Progenitor cell of endocrine pancreas (in vitro differentiated cells): ENCODE measurements at regions not wholly inside any gene's neighbourhood (a gene's known extent, or its start where the extent isn't known, plus 50 kb on each side); places are given as distances from the start of the nearest gene placed in this dataset.
A peak's percentile ranks its signal among the peaks of the same experiment; 100 is the strongest.
"Not testable (repeated sequence)": the region's sequence is repeated elsewhere in the genome, so short reads cannot be mapped to it uniquely, and the experiment has no call there.

Source experiments
- DNase-seq: peaks from one replicate; pipeline ENCODE4 v3.0.0; 2021; ENCODE audit warnings: low spot score; ENCODE audit not compliant: unreplicated experiment
- H3K27ac Mint-ChIP-seq: 2 replicates; pipeline ENCODE4 v1.8.0; 2021; ENCODE audit warnings: mild to moderate bottlenecking, moderate library complexity, mixed read lengths
- H3K27me3 Mint-ChIP-seq: 2 replicates; pipeline ENCODE4 v1.8.0; 2021; ENCODE audit warnings: mixed read lengths
- H3K36me3 Mint-ChIP-seq: 2 replicates; pipeline ENCODE4 v1.8.0; 2022; ENCODE audit warnings: mixed read lengths; ENCODE audit not compliant: insufficient read depth
- H3K4me1 Mint-ChIP-seq: 2 replicates; pipeline ENCODE4 v1.8.0; 2021; ENCODE audit warnings: low read depth, mixed read lengths
- H3K4me3 Mint-ChIP-seq: 2 replicates; pipeline ENCODE4 v1.8.0; 2021; ENCODE audit warnings: low read depth, mild to moderate bottlenecking, moderate library complexity, mixed read lengths
- H3K9me3 Mint-ChIP-seq: 2 replicates; pipeline ENCODE4 v1.8.0; 2021; ENCODE audit warnings: low read depth, mixed read lengths
- TF ChIP-seq, protein P1 (sequence below): fragments of 200-600 bp; sonication (generic); IDR thresholded peaks from one replicate; pipeline ENCODE4 v1.5.0; 2021; ENCODE audit warnings: antibody characterized with exemption, mild to moderate bottlenecking; ENCODE audit not compliant: unreplicated experiment

- no peak overlapping the region for H3K4me3 Mint-ChIP-seq
- no peak overlapping the region for H3K27ac Mint-ChIP-seq
- peaks cover 6% of the 10 kb centered on the region for H3K9me3 Mint-ChIP-seq
- TF ChIP-seq, protein P1, sequence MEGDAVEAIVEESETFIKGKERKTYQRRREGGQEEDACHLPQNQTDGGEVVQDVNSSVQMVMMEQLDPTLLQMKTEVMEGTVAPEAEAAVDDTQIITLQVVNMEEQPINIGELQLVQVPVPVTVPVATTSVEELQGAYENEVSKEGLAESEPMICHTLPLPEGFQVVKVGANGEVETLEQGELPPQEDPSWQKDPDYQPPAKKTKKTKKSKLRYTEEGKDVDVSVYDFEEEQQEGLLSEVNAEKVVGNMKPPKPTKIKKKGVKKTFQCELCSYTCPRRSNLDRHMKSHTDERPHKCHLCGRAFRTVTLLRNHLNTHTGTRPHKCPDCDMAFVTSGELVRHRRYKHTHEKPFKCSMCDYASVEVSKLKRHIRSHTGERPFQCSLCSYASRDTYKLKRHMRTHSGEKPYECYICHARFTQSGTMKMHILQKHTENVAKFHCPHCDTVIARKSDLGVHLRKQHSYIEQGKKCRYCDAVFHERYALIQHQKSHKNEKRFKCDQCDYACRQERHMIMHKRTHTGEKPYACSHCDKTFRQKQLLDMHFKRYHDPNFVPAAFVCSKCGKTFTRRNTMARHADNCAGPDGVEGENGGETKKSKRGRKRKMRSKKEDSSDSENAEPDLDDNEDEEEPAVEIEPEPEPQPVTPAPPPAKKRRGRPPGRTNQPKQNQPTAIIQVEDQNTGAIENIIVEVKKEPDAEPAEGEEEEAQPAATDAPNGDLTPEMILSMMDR = no peak
- H3K4me1 Mint-ChIP-seq = peaks cover 33% of the 10 kb centered on the region
- H3K27me3 Mint-ChIP-seq = no peaks in the 10 kb centered on the region
- H3K36me3 Mint-ChIP-seq = peaks cover 4% of the 10 kb centered on the region
- no peak for DNase-seq
Observed at GRCh38 chr11:126149759-126150625, 61.5 kb downstream of the RPUSD4 start.

DNA sequence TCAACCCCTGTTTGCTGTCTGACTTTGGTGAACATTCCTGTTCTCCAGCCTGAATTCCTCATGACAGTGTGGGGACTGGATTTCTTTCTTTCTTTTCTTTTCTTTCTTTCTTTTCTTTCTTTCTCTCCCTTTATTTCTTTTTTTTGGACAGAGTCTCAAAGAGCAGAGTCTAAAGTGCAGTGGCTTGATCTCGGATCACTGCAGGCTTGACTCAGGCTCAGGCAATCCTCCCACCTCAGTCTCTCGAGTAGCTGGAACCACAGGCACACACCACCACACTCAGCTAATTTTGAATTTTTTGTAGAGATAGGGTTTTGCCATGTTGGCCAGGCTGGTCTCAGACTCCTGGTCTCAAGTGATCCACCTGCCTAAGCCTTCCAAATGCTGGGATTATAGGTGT, 63.1 kb downstream of the RPUSD4 start:
- Mint-ChIP-seq H3K4me1 (peaks cover 27% of the 10 kb centered on the region), H3K27ac (peak overlapping the region; percentile 89), H3K36me3 (peaks cover 4% of the 10 kb centered on the region), H3K27me3 (no peaks in the 10 kb centered on the region), H3K4me3 (no peak overlapping the region), H3K9me3 (peaks cover 6% of the 10 kb centered on the region)
- no peak for DNase-seq
- TF ChIP-seq, protein P1 = no peak

- peak overlapping the region; percentile 33 for H3K4me3 Mint-ChIP-seq
- H3K4me1 Mint-ChIP-seq = peaks cover 27% of the 10 kb centered on the region
- DNase-seq = no peak
- H3K27me3 Mint-ChIP-seq = no peaks in the 10 kb centered on the region
- H3K9me3 Mint-ChIP-seq = peaks cover 6% of the 10 kb centered on the region
- H3K27ac Mint-ChIP-seq = peak overlapping the region; percentile 89
- TF ChIP-seq, protein P1 = no peak
- H3K36me3 Mint-ChIP-seq = peaks cover 4% of the 10 kb centered on the region
Observed at GRCh38 chr11:126147208-126148111, 64.0 kb downstream of the RPUSD4 start.

- peak overlapping the region; percentile 92 for H3K27ac Mint-ChIP-seq
- DNase-seq = no peak
- TF ChIP-seq, protein P1 = no peak
- peak overlapping the region; percentile 21 for H3K4me3 Mint-ChIP-seq
- peaks cover 27% of the 10 kb centered on the region for H3K4me1 Mint-ChIP-seq
- H3K27me3 Mint-ChIP-seq = no peaks in the 10 kb centered on the region
- no peaks in the 10 kb centered on the region for H3K36me3 Mint-ChIP-seq
- H3K9me3 Mint-ChIP-seq = no peaks in the 10 kb centered on the region
Observed at GRCh38 chr11:126146454-126147192, 64.8 kb downstream of the RPUSD4 start.

- DNase-seq = no peak
- TF ChIP-seq, protein P1 = no peak
- peaks cover 27% of the 10 kb centered on the region for H3K4me1 Mint-ChIP-seq
- no peaks in the 10 kb centered on the region for H3K9me3 Mint-ChIP-seq
- no peak overlapping the region for H3K4me3 Mint-ChIP-seq
- H3K27ac Mint-ChIP-seq = no peak overlapping the region
- H3K36me3 Mint-ChIP-seq = no peaks in the 10 kb centered on the region
- peaks cover 5% of the 10 kb centered on the region for H3K27me3 Mint-ChIP-seq
Observed at GRCh38 chr11:126145954-126146353, 65.5 kb downstream of the RPUSD4 start.

- not testable (repeated sequence) for H3K27ac Mint-ChIP-seq, DNase-seq, H3K36me3 Mint-ChIP-seq, H3K4me3 Mint-ChIP-seq, H3K9me3 Mint-ChIP-seq
- Mint-ChIP-seq H3K4me1 (peaks cover 17% of the 10 kb centered on the region), H3K27me3 (peaks cover 14% of the 10 kb centered on the region)
Observed at GRCh38 chr11:126143491-126143890, 68.0 kb downstream of the RPUSD4 start.
